HUES64 (cell line): ENCODE measurements at regions not wholly inside any gene's neighbourhood (a gene's known extent, or its start where the extent isn't known, plus 50 kb on each side); places are given as distances from the start of the nearest gene placed in this dataset.

Experiments used
- H3K27ac ChIP-seq: 2 replicates; pipeline ENCODE4 v1.7.0; 2013; ENCODE audit warnings: low read depth, low read length, inconsistent platforms
- H3K27me3 ChIP-seq: 2 replicates; pipeline ENCODE4 v1.6.1; 2013; ENCODE audit warnings: mild to moderate bottlenecking, low read length; ENCODE audit not compliant: insufficient read depth
- H3K36me3 ChIP-seq: 2 replicates; pipeline ENCODE4 v1.6.1; 2013; ENCODE audit warnings: mild to moderate bottlenecking, low read length; ENCODE audit not compliant: insufficient read depth
- H3K4me1 ChIP-seq: 2 replicates; pipeline ENCODE4 v1.6.1; 2013; ENCODE audit warnings: mild to moderate bottlenecking, low read length, moderate library complexity; ENCODE audit not compliant: insufficient read depth
- H3K4me3 ChIP-seq: 2 replicates; pipeline ENCODE4 v1.5.1; 2013; ENCODE audit warnings: mild to moderate bottlenecking, low read length, moderate library complexity
- H3K9ac ChIP-seq: 2 replicates; pipeline ENCODE4 v1.6.1; 2013; ENCODE audit warnings: mild to moderate bottlenecking, low read depth, low read length
- H3K9me3 ChIP-seq: 2 replicates; pipeline ENCODE4 v1.6.1; 2013; ENCODE audit warnings: low read depth, low read length; ENCODE audit not compliant: insufficient read depth
- WGBS: fragments of 150-250, 120-280 bp; methylation state at CpG from one replicate; pipeline ENCODE4 v1.1.7; 2013; ENCODE audit warnings: missing lambda C conversion rate; 5-methylcytosine and 5-hydroxymethylcytosine counted together

DNA sequence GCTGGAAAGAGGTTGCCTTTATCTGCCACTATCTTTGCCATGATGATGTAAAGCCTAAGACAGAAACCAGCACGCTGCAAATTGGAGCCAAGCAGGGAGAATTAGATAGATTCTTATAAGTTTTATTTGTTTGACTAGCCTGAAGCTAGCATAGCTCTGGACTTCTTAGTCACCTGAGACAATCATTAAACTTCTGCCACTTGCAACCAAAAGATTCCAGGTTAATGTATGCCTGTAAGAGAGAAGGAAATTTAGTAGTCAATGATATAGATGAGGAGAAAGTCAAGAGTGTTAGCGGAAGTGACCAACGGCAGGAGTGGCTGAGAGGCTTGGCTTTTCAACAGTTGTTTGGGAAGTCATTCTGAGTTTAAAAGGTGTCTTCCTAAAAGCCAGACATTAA, 1106.6 kb downstream of the VRK1 start:
- H3K36me3 ChIP-seq: no peaks in the 10 kb centered on the region
- no peak overlapping the region for H3K9ac ChIP-seq
- no peak overlapping the region for H3K27ac ChIP-seq
- no peak overlapping the region for H3K4me3 ChIP-seq
- 78% methylated on average over 3 of the region's 3 CpGs for WGBS
- H3K4me1 ChIP-seq: no peaks in the 10 kb centered on the region; the same call in 1 of the 2 replicates
- no peaks in the 10 kb centered on the region for H3K9me3 ChIP-seq
- H3K27me3 ChIP-seq: no peaks in the 10 kb centered on the region

- Histone ChIP-seq H3K27ac (no peak overlapping the region), H3K9ac (no peak overlapping the region), H3K9me3 (no peaks in the 10 kb centered on the region), H3K4me3 (no peak overlapping the region), H3K27me3 (no peaks in the 10 kb centered on the region), H3K36me3 (no peaks in the 10 kb centered on the region), H3K4me1 (0 out of 2 replicates have a peak, but pooled peaks cover 3% of the 10 kb centered on the region)
- WGBS: 93% methylated on average over 6 of the region's 6 CpGs
Observed at GRCh38 chr14:97912217-97912616, 1115.0 kb downstream of the VRK1 start.

DNA sequence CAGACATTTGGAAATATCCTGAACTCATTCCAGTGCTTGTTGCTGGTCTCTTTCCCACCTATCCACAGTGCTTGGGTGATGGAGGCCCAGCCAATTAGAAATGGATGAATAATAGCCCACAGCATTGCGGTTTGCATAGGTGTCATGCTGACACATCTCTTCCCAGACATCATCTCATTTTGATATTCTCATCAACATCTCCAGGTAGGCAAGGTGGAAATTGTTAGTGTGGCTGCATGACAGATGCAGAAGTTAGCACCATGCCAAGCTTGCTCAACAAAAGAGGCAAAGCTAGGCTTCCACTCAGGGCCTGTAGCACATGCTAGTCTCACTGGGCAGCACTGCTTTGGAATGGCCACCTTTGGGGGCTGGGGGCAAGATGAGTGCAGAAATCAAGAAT, 1118.9 kb downstream of the VRK1 start:
- Histone ChIP-seq H3K4me3 (no peak overlapping the region), H3K27me3 (no peaks in the 10 kb centered on the region), H3K9ac (no peak overlapping the region), H3K27ac (no peak overlapping the region), H3K36me3 (no peaks in the 10 kb centered on the region), H3K4me1 (0 out of 2 replicates have a peak, but pooled peaks cover 3% of the 10 kb centered on the region), H3K9me3 (no peaks in the 10 kb centered on the region)
- 100% methylated on average over 1 of the region's 1 CpG for WGBS

DNA sequence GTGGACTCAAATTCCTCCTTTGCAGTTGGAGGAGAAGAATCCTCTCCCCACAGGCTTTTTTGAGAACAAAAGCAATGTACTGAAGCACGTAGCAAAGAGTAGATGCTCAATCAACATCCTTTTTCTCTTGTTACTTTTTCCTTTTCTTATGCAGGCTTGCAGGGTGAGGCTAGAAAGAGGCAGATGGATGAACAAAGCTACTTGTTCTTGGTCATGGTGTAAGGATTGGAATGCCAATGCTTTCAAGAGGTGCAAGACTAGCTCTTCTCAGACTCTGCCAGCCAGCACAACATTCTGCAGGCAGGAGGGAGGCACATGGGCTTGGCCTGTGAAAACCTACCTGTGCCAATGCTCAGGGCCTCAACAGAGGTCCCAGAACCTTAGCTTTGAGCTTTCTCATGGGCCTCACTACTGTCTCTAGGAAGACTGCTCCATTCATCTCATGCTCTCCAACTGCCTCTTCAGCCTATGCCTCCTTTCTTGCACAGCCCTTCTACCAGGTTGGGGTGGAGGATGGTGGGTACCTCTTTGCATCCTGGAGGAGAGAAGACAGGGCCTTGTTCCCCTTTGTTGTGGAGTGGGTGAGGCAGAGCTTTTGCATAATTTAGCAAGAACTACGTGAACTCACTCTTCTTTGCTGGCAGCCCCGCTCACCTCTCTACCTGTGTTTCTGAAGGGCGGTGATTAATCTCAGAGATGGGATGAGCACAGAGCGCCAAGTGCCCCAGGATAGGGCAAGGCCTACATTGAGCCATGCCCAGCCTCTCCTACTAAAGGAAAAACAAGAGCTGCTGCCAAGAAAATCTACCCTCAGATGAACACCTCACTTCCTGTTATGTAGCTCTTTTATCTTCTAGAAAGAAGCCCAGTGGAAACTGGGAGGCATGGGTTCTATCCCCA, 1119.7 kb downstream of the VRK1 start:
- Histone ChIP-seq H3K4me1 (0 out of 2 replicates have a peak, but pooled peaks cover 3% of the 10 kb centered on the region), H3K4me3 (no peak overlapping the region), H3K9ac (no peak overlapping the region), H3K27me3 (no peaks in the 10 kb centered on the region), H3K27ac (no peak overlapping the region), H3K9me3 (no peaks in the 10 kb centered on the region), H3K36me3 (no peaks in the 10 kb centered on the region)
- WGBS: 89% methylated on average over 5 of the region's 5 CpGs

DNA sequence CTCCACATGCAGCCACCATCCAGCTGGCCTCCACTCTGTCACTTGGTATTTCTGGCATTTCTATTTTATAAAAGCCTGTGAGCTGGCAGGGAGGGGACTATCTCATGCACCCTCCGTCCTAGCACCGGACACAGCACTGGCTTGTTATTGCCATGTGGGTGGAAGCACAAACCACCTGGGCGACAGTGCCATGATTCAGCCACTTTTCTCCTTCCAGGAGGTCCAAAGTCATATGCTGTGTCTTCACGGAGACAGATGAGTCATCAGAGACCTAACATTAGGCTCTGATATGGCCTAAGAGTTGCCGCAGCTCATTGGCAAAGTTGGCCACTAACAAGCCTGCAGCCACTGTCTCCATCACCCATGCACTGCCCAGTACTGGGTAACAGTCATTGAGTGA, 1123.0 kb downstream of the VRK1 start:
- no peak overlapping the region for H3K9ac ChIP-seq
- no peaks in the 10 kb centered on the region for H3K9me3 ChIP-seq
- H3K27me3 ChIP-seq: no peaks in the 10 kb centered on the region
- no peak overlapping the region for H3K4me3 ChIP-seq
- 0 out of 2 replicates have a peak, but pooled peaks cover 3% of the 10 kb centered on the region for H3K4me1 ChIP-seq
- no peak overlapping the region for H3K27ac ChIP-seq
- 96% methylated on average over 5 of the region's 5 CpGs for whole genome bisulfite sequencing
- H3K36me3 ChIP-seq: no peaks in the 10 kb centered on the region

- no peaks in the 10 kb centered on the region for H3K27me3 ChIP-seq
- no peaks in the 10 kb centered on the region for H3K9me3 ChIP-seq
- 0 out of 2 replicates have a peak, but pooled peaks cover 3% of the 10 kb centered on the region for H3K4me1 ChIP-seq
- no peak overlapping the region for H3K9ac ChIP-seq
- H3K36me3 ChIP-seq: no peaks in the 10 kb centered on the region
- no peak overlapping the region for H3K27ac ChIP-seq
- WGBS: 93% methylated on average over 4 of the region's 5 CpGs
- H3K4me3 ChIP-seq: no peak overlapping the region
Observed at GRCh38 chr14:97921296-97921695, 1124.1 kb downstream of the VRK1 start.

DNA sequence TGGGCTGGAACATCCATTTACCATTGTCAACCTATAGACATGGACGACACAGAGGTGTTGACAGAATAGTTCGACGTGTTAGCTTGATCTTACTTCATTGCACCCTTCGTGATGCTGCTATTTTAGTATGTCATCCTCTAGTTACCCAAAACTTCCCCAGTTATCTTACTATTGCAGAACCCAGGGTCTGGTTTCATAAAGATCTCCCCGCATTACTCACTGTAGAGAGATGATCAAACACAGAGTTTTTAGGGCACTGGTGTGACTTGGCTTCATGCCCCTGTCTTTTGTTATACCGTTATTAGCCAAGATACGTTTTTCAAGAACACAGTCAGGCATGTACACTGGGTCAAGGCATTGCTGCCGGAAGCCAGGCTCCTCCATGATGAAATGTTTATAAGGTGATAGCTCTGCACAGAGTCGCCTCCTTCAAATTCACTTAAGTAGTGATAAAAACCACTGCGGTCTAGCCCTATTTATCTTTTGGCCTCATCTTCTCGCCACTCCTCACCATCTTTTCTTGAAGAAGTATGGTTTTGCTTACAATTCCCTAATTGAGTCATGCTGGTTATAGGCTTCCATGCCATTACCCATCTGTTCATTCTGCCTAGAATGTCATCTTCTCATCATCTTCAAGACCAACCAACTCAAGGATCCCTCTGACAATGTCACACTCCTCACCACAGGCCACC, 1127.9 kb downstream of the VRK1 start:
- Histone ChIP-seq H3K36me3 (no peaks in the 10 kb centered on the region), H3K4me1 (no peaks in the 10 kb centered on the region), H3K27ac (no peak overlapping the region), H3K9ac (no peak overlapping the region), H3K4me3 (no peak overlapping the region), H3K9me3 (no peaks in the 10 kb centered on the region), H3K27me3 (no peaks in the 10 kb centered on the region)
- 93% methylated on average over 11 of the region's 11 CpGs for WGBS

- Histone ChIP-seq H3K9me3 (no peaks in the 10 kb centered on the region), H3K27ac (no peak overlapping the region), H3K27me3 (no peaks in the 10 kb centered on the region), H3K9ac (no peak overlapping the region), H3K4me3 (no peak overlapping the region), H3K4me1 (no peaks in the 10 kb centered on the region), H3K36me3 (no peaks in the 10 kb centered on the region)
- 94% methylated on average over 8 of the region's 8 CpGs for WGBS
Observed at GRCh38 chr14:97930166-97930565, 1133.0 kb downstream of the VRK1 start.

GRCh38 chr14:97931273-97931672, 1134.1 kb downstream of the VRK1 start:
- no peaks in the 10 kb centered on the region for H3K9me3 ChIP-seq
- no peaks in the 10 kb centered on the region for H3K4me1 ChIP-seq
- H3K9ac ChIP-seq: no peak overlapping the region

DNA sequence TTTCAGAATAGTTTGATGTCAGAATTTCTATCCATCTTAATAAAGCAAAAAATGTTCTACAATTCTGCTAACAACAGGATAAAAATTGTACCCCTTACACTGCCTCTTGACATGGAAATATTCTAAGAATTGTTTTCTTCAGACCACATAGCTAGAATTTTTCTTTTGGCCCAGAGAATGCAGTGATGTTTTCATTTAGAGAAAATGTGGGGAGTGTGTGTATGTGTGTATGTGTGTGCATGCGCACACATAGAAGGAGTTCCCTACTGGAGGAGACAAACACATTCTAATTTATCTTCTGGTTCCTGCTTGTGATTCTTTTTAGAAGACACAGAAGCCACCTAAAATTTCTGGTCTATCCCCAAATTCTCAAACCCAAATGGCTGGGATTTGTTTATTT, 1145.7 kb downstream of the VRK1 start:
- H3K9ac ChIP-seq: no peak overlapping the region
- no peaks in the 10 kb centered on the region for H3K36me3 ChIP-seq
- H3K27ac ChIP-seq: no peak overlapping the region
- H3K9me3 ChIP-seq: no peaks in the 10 kb centered on the region
- WGBS: 67% methylated on average over 1 of the region's 1 CpG
- no peak overlapping the region for H3K4me3 ChIP-seq
- no peaks in the 10 kb centered on the region for H3K27me3 ChIP-seq
- peaks cover 9% of the 10 kb centered on the region; the same call in 1 of the 2 replicates for H3K4me1 ChIP-seq

More at GRCh38 chr14:97931273-97931672, 1134.1 kb downstream of the VRK1 start:
- Histone ChIP-seq H3K4me3 (no peak overlapping the region), H3K36me3 (no peaks in the 10 kb centered on the region), H3K27ac (no peak overlapping the region), H3K27me3 (no peaks in the 10 kb centered on the region)
- 95% methylated on average over 4 of the region's 4 CpGs for whole genome bisulfite sequencing

DNA sequence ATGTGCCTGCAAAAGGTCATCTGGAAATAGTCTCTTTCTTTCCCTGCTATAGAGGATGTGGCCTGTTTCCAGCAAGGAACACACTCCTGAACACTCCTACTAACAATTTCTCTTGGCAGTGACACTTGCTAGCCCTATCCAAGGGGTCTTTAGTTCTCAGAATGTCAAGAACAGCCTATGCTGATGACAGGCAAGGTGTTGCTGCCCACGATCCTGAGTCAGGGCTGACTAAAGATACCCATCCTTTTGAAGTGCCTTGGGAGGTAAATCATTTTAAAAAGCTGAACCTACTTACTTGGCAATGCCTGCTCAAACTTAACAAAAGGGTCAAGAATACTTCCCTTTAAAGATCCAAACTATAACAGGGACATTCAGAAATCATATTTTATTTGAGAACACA, 1146.4 kb downstream of the VRK1 start:
- Histone ChIP-seq H3K27me3 (no peaks in the 10 kb centered on the region), H3K9me3 (no peaks in the 10 kb centered on the region), H3K4me3 (no peak overlapping the region), H3K36me3 (no peaks in the 10 kb centered on the region), H3K4me1 (peaks cover 9% of the 10 kb centered on the region; the same call in 1 of the 2 replicates), H3K9ac (no peak overlapping the region), H3K27ac (no peak overlapping the region)
- 94% methylated on average over 1 of the region's 1 CpG for WGBS
